Left ventricle myocardium inferior (tissue), 1 donor: ENCODE measurements at regions not wholly inside any gene's neighbourhood (a gene's known extent, or its start where the extent isn't known, plus 50 kb on each side); places are given as distances from the start of the nearest gene placed in this dataset.

Source experiments
- DNase-seq: peaks from one replicate; pipeline ENCODE4 v3.0.0-alpha.2; 2020
- H3K27ac ChIP-seq: fragments of 200-600 bp; replicated peaks from 2 replicates; pipeline ENCODE4 v1.8.0; 2021
- H3K27me3 ChIP-seq: fragments of 200-600 bp; 2 replicates; pipeline ENCODE4 v1.8.0; 2021; ENCODE audit warnings: low read depth
- H3K36me3 ChIP-seq: fragments of 200-600 bp; 2 replicates; pipeline ENCODE4 v1.8.0; 2021
- H3K4me1 ChIP-seq: fragments of 200-600 bp; 2 replicates; pipeline ENCODE4 v1.8.0; 2021
- H3K4me3 ChIP-seq: fragments of 200-600 bp; 2 replicates; pipeline ENCODE4 v1.8.0; 2021; ENCODE audit warnings: mild to moderate bottlenecking, moderate library complexity
- H3K9me3 ChIP-seq: fragments of 200-600 bp; replicated peaks from 2 replicates; pipeline ENCODE4 v1.8.0; 2021
- intact Hi-C: fragments of 100-400 bp; cut with micrococcal nuclease; formaldehyde crosslinking; loops from one replicate; pipeline ENCODE4 v1.11.0; 2022
- TF ChIP-seq, protein P1 (sequence below): fragments of 200-600 bp; IDR thresholded peaks from 2 replicates; pipeline ENCODE4 v1.8.0; 2021; ENCODE audit warnings: antibody characterized with exemption, mild to moderate bottlenecking, borderline replicate concordance
- donor health status: DM: no; HTN: yes; CAD: no; lungs with severe emphysema.

GRCh38 chr6:80456724-80457438 is 350.4 kb downstream of the BCKDHB start:
- peaks cover 30% of the 10 kb centered on the region for H3K4me1 ChIP-seq
- no peak for DNase-seq
- intact Hi-C loops: no loop called here
- no peaks in the 10 kb centered on the region for H3K36me3 ChIP-seq
- TF ChIP-seq, protein P1, sequence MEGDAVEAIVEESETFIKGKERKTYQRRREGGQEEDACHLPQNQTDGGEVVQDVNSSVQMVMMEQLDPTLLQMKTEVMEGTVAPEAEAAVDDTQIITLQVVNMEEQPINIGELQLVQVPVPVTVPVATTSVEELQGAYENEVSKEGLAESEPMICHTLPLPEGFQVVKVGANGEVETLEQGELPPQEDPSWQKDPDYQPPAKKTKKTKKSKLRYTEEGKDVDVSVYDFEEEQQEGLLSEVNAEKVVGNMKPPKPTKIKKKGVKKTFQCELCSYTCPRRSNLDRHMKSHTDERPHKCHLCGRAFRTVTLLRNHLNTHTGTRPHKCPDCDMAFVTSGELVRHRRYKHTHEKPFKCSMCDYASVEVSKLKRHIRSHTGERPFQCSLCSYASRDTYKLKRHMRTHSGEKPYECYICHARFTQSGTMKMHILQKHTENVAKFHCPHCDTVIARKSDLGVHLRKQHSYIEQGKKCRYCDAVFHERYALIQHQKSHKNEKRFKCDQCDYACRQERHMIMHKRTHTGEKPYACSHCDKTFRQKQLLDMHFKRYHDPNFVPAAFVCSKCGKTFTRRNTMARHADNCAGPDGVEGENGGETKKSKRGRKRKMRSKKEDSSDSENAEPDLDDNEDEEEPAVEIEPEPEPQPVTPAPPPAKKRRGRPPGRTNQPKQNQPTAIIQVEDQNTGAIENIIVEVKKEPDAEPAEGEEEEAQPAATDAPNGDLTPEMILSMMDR: no peak
- no peaks in the 10 kb centered on the region for H3K27me3 ChIP-seq
- H3K4me3 ChIP-seq: no peak overlapping the region
- no peaks in the 10 kb centered on the region for H3K9me3 ChIP-seq
- no peak overlapping the region for H3K27ac ChIP-seq

DNA sequence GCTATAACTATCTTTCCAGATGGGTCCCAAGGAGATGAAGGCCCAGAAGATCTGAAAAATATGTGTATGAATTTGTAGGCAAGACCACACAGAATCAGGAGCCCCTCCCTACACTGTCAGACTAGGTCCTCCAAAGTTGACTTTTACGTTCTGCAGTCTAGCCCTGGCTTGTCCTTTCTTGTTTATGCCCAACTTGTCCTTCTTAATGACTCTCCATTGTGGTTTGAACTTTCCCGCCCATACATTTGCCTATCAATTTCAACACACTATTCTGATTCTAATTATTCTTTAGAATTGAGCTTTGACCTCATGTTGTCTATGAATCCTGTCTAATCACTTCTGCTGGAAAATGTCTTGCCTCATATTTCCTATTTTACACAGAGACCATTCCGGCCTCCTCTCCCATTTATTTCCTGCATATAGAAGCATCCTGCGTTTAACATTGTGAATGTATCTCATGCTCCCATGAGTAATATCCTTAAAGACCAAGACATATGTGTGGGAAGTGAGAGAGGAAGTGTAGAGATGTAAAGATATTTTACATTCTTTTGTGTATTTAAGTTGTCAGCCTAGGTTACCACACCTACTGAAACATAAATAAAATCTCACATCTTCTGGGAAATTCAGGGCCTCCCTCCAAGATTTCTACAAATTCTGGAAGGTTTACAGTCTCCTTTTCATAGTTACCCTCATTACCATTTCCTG is 348.3 kb downstream of the BCKDHB start:
- Histone ChIP-seq H3K27ac (no peak overlapping the region), H3K27me3 (no peaks in the 10 kb centered on the region), H3K36me3 (no peaks in the 10 kb centered on the region), H3K9me3 (no peaks in the 10 kb centered on the region), H3K4me1 (peaks cover 16% of the 10 kb centered on the region), H3K4me3 (no peak overlapping the region)
- TF ChIP-seq, protein P1: no peak
- no peak for DNase-seq
- intact Hi-C loops: no loop called here

- TF ChIP-seq, protein P1: no peak
- Histone ChIP-seq H3K36me3 (no peaks in the 10 kb centered on the region), H3K9me3 (no peaks in the 10 kb centered on the region), H3K4me1 (peaks cover 15% of the 10 kb centered on the region), H3K27me3 (no peaks in the 10 kb centered on the region), H3K4me3 (no peak overlapping the region), H3K27ac (no peak overlapping the region)
- no peak for DNase-seq
- intact Hi-C loops: no loop called here
Measured at GRCh38 chr6:80454197-80454596, 347.7 kb downstream of the BCKDHB start.

- no peak overlapping the region for H3K27ac ChIP-seq
- no peaks in the 10 kb centered on the region for H3K4me1 ChIP-seq
- peaks cover 14% of the 10 kb centered on the region for H3K36me3 ChIP-seq
- H3K4me3 ChIP-seq: no peak overlapping the region
- TF ChIP-seq, protein P1: no peak
- intact Hi-C loops: no loop called here
- no peaks in the 10 kb centered on the region for H3K27me3 ChIP-seq
- H3K9me3 ChIP-seq: peaks cover 26% of the 10 kb centered on the region
- DNase-seq: no peak
Measured at GRCh38 chr6:80449726-80450125, 343.3 kb downstream of the BCKDHB start.

DNA sequence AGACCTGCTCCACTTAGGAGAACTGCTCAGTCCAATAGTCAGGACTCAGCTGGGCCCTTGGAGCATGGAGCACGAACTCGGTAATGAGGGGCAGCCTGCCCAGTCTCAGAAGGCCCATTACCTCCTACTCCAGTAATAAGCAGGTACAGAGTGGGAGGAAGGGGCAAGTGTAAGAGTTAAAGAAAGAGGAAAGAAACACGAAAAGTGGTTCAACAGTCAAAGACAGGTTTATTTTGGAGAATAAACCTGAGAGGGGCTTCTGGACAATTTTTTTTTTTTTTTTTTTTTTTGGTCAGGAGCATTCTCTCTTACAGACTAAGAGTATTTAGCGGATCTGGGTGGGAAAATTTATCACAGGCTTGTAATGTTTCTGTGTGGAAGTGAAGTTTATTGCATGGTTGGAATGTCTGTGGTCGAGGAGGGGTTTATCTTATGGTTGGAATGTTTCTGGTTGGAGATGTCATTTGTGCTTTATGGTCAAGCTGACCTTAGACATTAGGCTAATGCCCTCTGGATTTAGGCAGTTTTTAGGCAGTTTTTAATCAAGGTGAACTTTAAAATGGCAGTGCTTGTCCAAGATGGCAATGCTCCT is 340.1 kb downstream of the BCKDHB start:
- Histone ChIP-seq H3K9me3 (peaks cover 26% of the 10 kb centered on the region), H3K27ac (no peak overlapping the region), H3K4me3 (no peak overlapping the region), H3K4me1 (no peaks in the 10 kb centered on the region), H3K27me3 (no peaks in the 10 kb centered on the region), H3K36me3 (peaks cover 14% of the 10 kb centered on the region)
- intact Hi-C loops: no loop called here
- no peak for DNase-seq
- TF ChIP-seq, protein P1: no peak
